ENCODE measurements at regions not wholly inside any gene's neighbourhood (a gene's known extent, or its start where the extent isn't known, plus 50 kb on each side); places are given as distances from the start of the nearest gene placed in this dataset.

DNA sequence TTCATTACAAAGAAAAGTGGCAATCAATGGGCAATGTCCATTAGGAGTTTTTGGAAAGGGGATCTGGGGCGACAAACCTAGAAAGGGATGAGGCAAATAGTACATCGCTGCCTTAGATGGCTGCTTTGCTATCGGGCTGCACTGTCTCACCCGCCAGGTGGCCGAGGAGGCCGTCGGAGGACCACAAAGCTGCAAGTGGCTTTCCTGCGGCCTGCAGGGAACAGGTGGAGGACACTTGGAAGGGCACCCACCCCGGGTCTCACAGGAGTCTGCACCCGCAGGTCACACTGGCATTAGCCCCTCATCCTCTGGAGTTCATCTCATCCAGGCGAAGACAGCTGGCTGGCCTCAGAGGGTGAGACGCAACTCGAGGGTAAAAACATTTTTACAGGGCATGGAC lies 1392.5 kb downstream of the AACS start:
- TF ChIP-seq POLR2A (IDR thresholded peaks at IDR 0.05): no peak
- TF ChIP-seq, protein P1, sequence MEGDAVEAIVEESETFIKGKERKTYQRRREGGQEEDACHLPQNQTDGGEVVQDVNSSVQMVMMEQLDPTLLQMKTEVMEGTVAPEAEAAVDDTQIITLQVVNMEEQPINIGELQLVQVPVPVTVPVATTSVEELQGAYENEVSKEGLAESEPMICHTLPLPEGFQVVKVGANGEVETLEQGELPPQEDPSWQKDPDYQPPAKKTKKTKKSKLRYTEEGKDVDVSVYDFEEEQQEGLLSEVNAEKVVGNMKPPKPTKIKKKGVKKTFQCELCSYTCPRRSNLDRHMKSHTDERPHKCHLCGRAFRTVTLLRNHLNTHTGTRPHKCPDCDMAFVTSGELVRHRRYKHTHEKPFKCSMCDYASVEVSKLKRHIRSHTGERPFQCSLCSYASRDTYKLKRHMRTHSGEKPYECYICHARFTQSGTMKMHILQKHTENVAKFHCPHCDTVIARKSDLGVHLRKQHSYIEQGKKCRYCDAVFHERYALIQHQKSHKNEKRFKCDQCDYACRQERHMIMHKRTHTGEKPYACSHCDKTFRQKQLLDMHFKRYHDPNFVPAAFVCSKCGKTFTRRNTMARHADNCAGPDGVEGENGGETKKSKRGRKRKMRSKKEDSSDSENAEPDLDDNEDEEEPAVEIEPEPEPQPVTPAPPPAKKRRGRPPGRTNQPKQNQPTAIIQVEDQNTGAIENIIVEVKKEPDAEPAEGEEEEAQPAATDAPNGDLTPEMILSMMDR (IDR thresholded peaks at IDR 0.05): no peak

Data from adrenal gland (tissue), 5 donors.